ENCODE measurements at regions not wholly inside any gene's neighbourhood (a gene's known extent, or its start where the extent isn't known, plus 50 kb on each side); places are given as distances from the start of the nearest gene placed in this dataset.

GRCh38 chr1:184919892-184920291, 54.4 kb downstream of the NIBAN1 start:
- Histone ChIP-seq H3K4me3 (no peak overlapping the region), H3K36me3 (ENCODE audit: control insufficient read depth in 4 of 4, insufficient read depth in 4 of 4, low read length in 4 of 4) (no peaks in the 10 kb centered on the region), H3K9ac (ENCODE audit: insufficient read depth in 1 of 2, low read length in 2 of 2) (no peak overlapping the region), H3K4me1 (ENCODE audit: control insufficient read depth in 5 of 5, insufficient read depth in 5 of 5, low read length in 5 of 5) (peaks cover 0 to 24% (median 0%) of the 10 kb centered on the region in 5 donors), H3K27me3 (ENCODE audit: control insufficient read depth in 3 of 3, insufficient read depth in 3 of 3, low read length in 2 of 3) (no peaks in the 10 kb centered on the region), H3K27ac (ENCODE audit: low read depth in 1 of 2, low read length in 1 of 2) (no peak overlapping the region), H3K9me3 (ENCODE audit: control insufficient read depth in 4 of 4, insufficient read depth in 3 of 4, low read length in 3 of 4) (no peaks in the 10 kb centered on the region)
- TF ChIP-seq CTCF (IDR thresholded peaks at IDR 0.05; ENCODE audit: control extremely low read depth, extremely low read depth) = no peak
- ATAC-seq (ENCODE audit: insufficient read depth, low FRiP score) = no peak
- DNase-seq = no peak
- 65 to 74% methylated on average over 4 of the region's 4 CpGs for WGBS, 2 donors

GRCh38 chr1:184915463-184916090, 58.7 kb downstream of the NIBAN1 start:
- DNase-seq = no peak
- Histone ChIP-seq H3K27me3 (ENCODE audit: control insufficient read depth in 3 of 3, insufficient read depth in 3 of 3, low read length in 2 of 3) (no peaks in the 10 kb centered on the region), H3K27ac (ENCODE audit: low read depth in 1 of 2, low read length in 1 of 2) (no peak overlapping the region), H3K9ac (ENCODE audit: insufficient read depth in 1 of 2, low read length in 2 of 2) (no peak overlapping the region), H3K4me1 (ENCODE audit: control insufficient read depth in 5 of 5, insufficient read depth in 5 of 5, low read length in 5 of 5) (peaks cover 0 to 27% (median 0%) of the 10 kb centered on the region in 5 donors), H3K9me3 (ENCODE audit: control insufficient read depth in 4 of 4, insufficient read depth in 3 of 4, low read length in 3 of 4) (no peaks in the 10 kb centered on the region), H3K36me3 (ENCODE audit: control insufficient read depth in 4 of 4, insufficient read depth in 4 of 4, low read length in 4 of 4) (no peaks in the 10 kb centered on the region), H3K4me3 (no peak overlapping the region)
- ATAC-seq (ENCODE audit: insufficient read depth, low FRiP score) = no peak
- no peak for TF ChIP-seq CTCF (IDR thresholded peaks at IDR 0.05; ENCODE audit: control extremely low read depth, extremely low read depth)
- 93 to 94% methylated on average over 3 of the region's 3 CpGs for WGBS, 2 donors

GRCh38 chr1:184914149-184914548, 60.2 kb downstream of the NIBAN1 start:
- TF ChIP-seq CTCF (IDR thresholded peaks at IDR 0.05; ENCODE audit: control extremely low read depth, extremely low read depth) = no peak
- ATAC-seq (ENCODE audit: insufficient read depth, low FRiP score) (no peak), DNase-seq (no peak)
- no peaks in the 10 kb centered on the region for H3K9me3 ChIP-seq (ENCODE audit: control insufficient read depth in 4 of 4, insufficient read depth in 3 of 4, low read length in 3 of 4)
- no peaks in the 10 kb centered on the region for H3K27me3 ChIP-seq (ENCODE audit: control insufficient read depth in 3 of 3, insufficient read depth in 3 of 3, low read length in 2 of 3)
- no peaks in the 10 kb centered on the region for H3K36me3 ChIP-seq (ENCODE audit: control insufficient read depth in 4 of 4, insufficient read depth in 4 of 4, low read length in 4 of 4)
- H3K4me3 ChIP-seq = no peak overlapping the region
- WGBS, 2 donors = 80 to 89% methylated on average over 4 of the region's 4 CpGs
- no peak overlapping the region for H3K9ac ChIP-seq (ENCODE audit: insufficient read depth in 1 of 2, low read length in 2 of 2)
- H3K4me1 ChIP-seq (ENCODE audit: control insufficient read depth in 5 of 5, insufficient read depth in 5 of 5, low read length in 5 of 5) = peaks cover 0 to 30% (median 0%) of the 10 kb centered on the region in 5 donors
- peak overlapping the region in 1 of 2 donors; percentile 6 for H3K27ac ChIP-seq (ENCODE audit: low read depth in 1 of 2, low read length in 1 of 2)

- ATAC-seq (ENCODE audit: insufficient read depth, low FRiP score) = no peak
- H3K9ac ChIP-seq (ENCODE audit: insufficient read depth in 1 of 2, low read length in 2 of 2) = no peak overlapping the region
- DNase-seq = no peak
- no peak overlapping the region for H3K4me3 ChIP-seq
- no peaks in the 10 kb centered on the region for H3K36me3 ChIP-seq (ENCODE audit: control insufficient read depth in 4 of 4, insufficient read depth in 4 of 4, low read length in 4 of 4)
- H3K27ac ChIP-seq (ENCODE audit: low read depth in 1 of 2, low read length in 1 of 2) = no peak overlapping the region
- peaks cover 0 to 25% (median 0%) of the 10 kb centered on the region in 5 donors for H3K4me1 ChIP-seq (ENCODE audit: control insufficient read depth in 5 of 5, insufficient read depth in 5 of 5, low read length in 5 of 5)
- no peaks in the 10 kb centered on the region for H3K27me3 ChIP-seq (ENCODE audit: control insufficient read depth in 3 of 3, insufficient read depth in 3 of 3, low read length in 2 of 3)
- WGBS, 2 donors = 64 to 72% methylated on average over 3 of the region's 3 CpGs
- no peaks in the 10 kb centered on the region for H3K9me3 ChIP-seq (ENCODE audit: control insufficient read depth in 4 of 4, insufficient read depth in 3 of 4, low read length in 3 of 4)
- TF ChIP-seq CTCF (IDR thresholded peaks at IDR 0.05; ENCODE audit: control extremely low read depth, extremely low read depth) = no peak
Measured at GRCh38 chr1:184912392-184912791, 61.9 kb downstream of the NIBAN1 start.
